Subcutaneous abdominal adipose tissue (tissue), 5 donors: ENCODE measurements at regions not wholly inside any gene's neighbourhood (a gene's known extent, or its start where the extent isn't known, plus 50 kb on each side); places are given as distances from the start of the nearest gene placed in this dataset.
A peak's percentile ranks its signal among the peaks of the same experiment; 100 is the strongest.

Source experiments
- H3K27ac ChIP-seq: one replicate; pipeline ENCODE4 v1.7.0; 2013; ENCODE audit warnings: low read depth, mild to moderate bottlenecking, inconsistent platforms, low read length, moderate library complexity
- H3K27me3 ChIP-seq, 5 donors: one replicate each; pipeline ENCODE4 v1.7.0; 2013; ENCODE audit warnings: low read length in 5 of 5, inconsistent platforms in 1 of 5; ENCODE audit not compliant: control insufficient read depth in 5 of 5, insufficient read depth in 4 of 5
- H3K36me3 ChIP-seq, 5 donors: one replicate each; pipeline ENCODE4 v1.7.0; 2013; ENCODE audit warnings: low read length in 5 of 5; ENCODE audit not compliant: control insufficient read depth in 5 of 5, insufficient read depth in 5 of 5
- H3K4me1 ChIP-seq, 5 donors: one replicate each; pipeline ENCODE4 v1.7.0; 2013; ENCODE audit warnings: low read length in 5 of 5, mild to moderate bottlenecking in 3 of 5, moderate library complexity in 1 of 5; ENCODE audit not compliant: control insufficient read depth in 5 of 5, insufficient read depth in 5 of 5
- H3K4me3 ChIP-seq, 5 donors: one replicate each; pipeline ENCODE4 v1.7.0; 2013; ENCODE audit warnings: low read length in 5 of 5, low read depth in 1 of 5
- H3K9ac ChIP-seq, 5 donors: one replicate each; pipeline ENCODE4 v1.7.0; 2013; ENCODE audit warnings: low read length in 5 of 5, mild to moderate bottlenecking in 4 of 5, moderate library complexity in 3 of 5
- H3K9me3 ChIP-seq, 5 donors: one replicate each; pipeline ENCODE4 v1.7.0; 2013; ENCODE audit warnings: low read length in 5 of 5; ENCODE audit not compliant: control insufficient read depth in 5 of 5
- donor health status: healthy.
- donor health status: healthy.
- donor health status: healthy.
- donor health status: healthy.
- donor health status: healthy.

DNA sequence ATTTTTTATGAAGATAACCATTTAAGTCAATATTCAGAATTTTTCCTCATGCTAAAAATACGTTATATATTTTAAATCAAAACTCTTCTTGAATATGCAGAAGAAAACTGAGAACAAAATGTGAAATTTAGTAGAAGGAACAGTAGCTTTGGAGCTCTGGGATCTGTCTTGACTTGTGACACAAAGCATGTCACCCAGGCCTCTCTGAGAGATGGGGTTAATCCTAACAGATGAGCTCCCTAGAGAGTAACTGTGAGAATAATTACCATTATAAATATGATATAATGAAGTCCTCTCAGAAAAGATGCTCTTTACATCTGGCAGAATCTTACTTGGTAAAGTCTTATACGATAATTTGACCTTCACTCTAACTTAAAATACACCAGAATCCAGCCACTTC, 272.0 kb downstream of the PTPRC start:
- Histone ChIP-seq H3K4me3 (no peak overlapping the region), H3K9ac (no peak overlapping the region), H3K27me3 (no peaks in the 10 kb centered on the region), H3K9me3 (no peaks in the 10 kb centered on the region), H3K36me3 (no peaks in the 10 kb centered on the region), H3K4me1 (peaks cover 0 to 12% (median 0%) of the 10 kb centered on the region in 5 donors), H3K27ac (no peak overlapping the region)

GRCh38 chr1:198912046-198912445, 273.2 kb downstream of the PTPRC start:
- H3K9me3 ChIP-seq, result no peaks in the 10 kb centered on the region
- H3K9ac ChIP-seq, result no peak overlapping the region
- no peaks in the 10 kb centered on the region for H3K36me3 ChIP-seq
- H3K27ac ChIP-seq, result no peak overlapping the region
- H3K4me1 ChIP-seq, result peaks cover 0 to 11% (median 0%) of the 10 kb centered on the region in 5 donors
- H3K27me3 ChIP-seq, result no peaks in the 10 kb centered on the region
- H3K4me3 ChIP-seq, result no peak overlapping the region

- H3K9me3 ChIP-seq, result no peaks in the 10 kb centered on the region
- H3K9ac ChIP-seq, result peak overlapping the region in 1 of 5 donors; percentile 63
- H3K27me3 ChIP-seq, result no peaks in the 10 kb centered on the region
- H3K36me3 ChIP-seq, result no peaks in the 10 kb centered on the region
- H3K4me1 ChIP-seq, result peaks cover 0 to 12% (median 0%) of the 10 kb centered on the region in 5 donors
- peak overlapping the region in 2 of 5 donors; percentile 36 to 53 for H3K4me3 ChIP-seq
- H3K27ac ChIP-seq, result no peak overlapping the region
Observed at GRCh38 chr1:198913667-198914066, 274.8 kb downstream of the PTPRC start.

- no peak overlapping the region for H3K9ac ChIP-seq
- H3K36me3 ChIP-seq, result no peaks in the 10 kb centered on the region
- peaks cover 0 to 12% (median 4%) of the 10 kb centered on the region in 5 donors for H3K4me1 ChIP-seq
- H3K27me3 ChIP-seq, result no peaks in the 10 kb centered on the region
- no peak overlapping the region for H3K27ac ChIP-seq
- no peaks in the 10 kb centered on the region for H3K9me3 ChIP-seq
- no peak overlapping the region for H3K4me3 ChIP-seq
Observed at GRCh38 chr1:198915327-198916231, 276.7 kb downstream of the PTPRC start.

GRCh38 chr1:198917226-198917625, 278.4 kb downstream of the PTPRC start:
- no peaks in the 10 kb centered on the region for H3K27me3 ChIP-seq
- no peak overlapping the region for H3K27ac ChIP-seq
- no peak overlapping the region for H3K9ac ChIP-seq
- no peaks in the 10 kb centered on the region for H3K9me3 ChIP-seq
- peaks cover 0 to 15% (median 4%) of the 10 kb centered on the region in 5 donors for H3K4me1 ChIP-seq
- no peak overlapping the region for H3K4me3 ChIP-seq
- H3K36me3 ChIP-seq, result no peaks in the 10 kb centered on the region

- H3K27ac ChIP-seq, result no peak overlapping the region
- no peaks in the 10 kb centered on the region for H3K27me3 ChIP-seq
- H3K36me3 ChIP-seq, result no peaks in the 10 kb centered on the region
- no peaks in the 10 kb centered on the region for H3K9me3 ChIP-seq
- H3K4me1 ChIP-seq, result peaks cover 0 to 8% (median 3%) of the 10 kb centered on the region in 5 donors
- H3K9ac ChIP-seq, result no peak overlapping the region
- H3K4me3 ChIP-seq, result no peak overlapping the region
Observed at GRCh38 chr1:198918920-198919319, 280.1 kb downstream of the PTPRC start.

DNA sequence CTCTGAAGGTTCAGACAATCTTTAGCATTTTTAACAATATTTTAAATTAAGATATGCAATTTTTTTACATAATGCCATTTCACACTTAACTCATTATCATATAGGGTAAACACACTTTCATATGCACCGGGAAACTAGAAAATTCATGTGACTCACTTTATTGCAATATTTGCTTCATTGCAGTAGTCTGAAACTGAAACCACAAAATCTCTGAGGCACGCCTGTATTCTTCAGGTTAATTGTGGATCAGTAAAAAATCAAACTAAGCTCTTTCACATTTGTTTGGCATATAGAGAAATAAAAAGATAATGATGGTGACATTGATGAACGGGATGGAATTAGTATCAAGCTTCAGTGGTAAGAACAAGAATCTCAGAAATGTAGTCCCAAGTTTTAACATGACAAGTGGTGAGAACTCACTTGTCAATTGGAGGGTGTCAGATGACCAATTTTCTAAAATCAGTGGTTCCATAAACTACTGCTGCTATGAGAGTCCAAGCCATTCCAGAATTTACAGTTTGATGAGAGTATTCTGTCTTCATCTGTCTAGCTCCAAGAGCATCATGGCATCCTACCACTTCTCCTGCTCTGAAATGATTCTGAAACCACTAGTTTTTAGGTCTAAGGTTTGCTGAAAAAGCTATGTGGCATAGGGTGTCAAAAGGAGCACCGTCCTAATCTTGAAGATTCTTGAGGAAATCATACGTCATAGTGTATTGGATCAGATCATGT, 281.0 kb downstream of the PTPRC start:
- H3K9ac ChIP-seq, result no peak overlapping the region
- no peak overlapping the region for H3K27ac ChIP-seq
- H3K9me3 ChIP-seq, result no peaks in the 10 kb centered on the region
- no peak overlapping the region for H3K4me3 ChIP-seq
- H3K4me1 ChIP-seq, result peaks cover 0 to 8% (median 3%) of the 10 kb centered on the region in 5 donors
- H3K36me3 ChIP-seq, result no peaks in the 10 kb centered on the region
- no peaks in the 10 kb centered on the region for H3K27me3 ChIP-seq

GRCh38 chr1:198922638-198923430, 284.0 kb downstream of the PTPRC start:
- peaks cover 0 to 8% (median 4%) of the 10 kb centered on the region in 5 donors for H3K4me1 ChIP-seq
- H3K27ac ChIP-seq, result no peak overlapping the region
- H3K9ac ChIP-seq, result no peak overlapping the region
- no peaks in the 10 kb centered on the region for H3K27me3 ChIP-seq
- H3K9me3 ChIP-seq, result no peaks in the 10 kb centered on the region
- no peaks in the 10 kb centered on the region for H3K36me3 ChIP-seq
- H3K4me3 ChIP-seq, result no peak overlapping the region

- Histone ChIP-seq H3K9me3 (no peaks in the 10 kb centered on the region), H3K27me3 (no peaks in the 10 kb centered on the region), H3K36me3 (no peaks in the 10 kb centered on the region), H3K4me3 (no peak overlapping the region), H3K4me1 (peaks cover 0 to 9% (median 4%) of the 10 kb centered on the region in 5 donors), H3K27ac (no peak overlapping the region), H3K9ac (no peak overlapping the region)
Observed at GRCh38 chr1:198923993-198924392, 285.2 kb downstream of the PTPRC start.
